H9 (cell line): ENCODE measurements at regions not wholly inside any gene's neighbourhood (a gene's known extent, or its start where the extent isn't known, plus 50 kb on each side); places are given as distances from the start of the nearest gene placed in this dataset.

ENCODE experiments used
- DNase-seq: peaks from one replicate; pipeline ENCODE4 v3.0.0-alpha.2; 2017
- H2AFZ ChIP-seq: one replicate; pipeline ENCODE4 v1.6.1; 2013; ENCODE audit warnings: mild to moderate bottlenecking, low read length, control low read depth, moderate library complexity
- H2AK5ac ChIP-seq: 2 replicates; pipeline ENCODE4 v1.6.1; 2013; ENCODE audit warnings: low read length, control low read depth, mixed read lengths; ENCODE audit not compliant: insufficient read length
- H2BK120ac ChIP-seq: one replicate; pipeline ENCODE4 v1.6.1; 2013; ENCODE audit warnings: low read depth, mild to moderate bottlenecking, low read length, control low read depth, inconsistent platforms; ENCODE audit not compliant: poor library complexity, severe bottlenecking
- H2BK12ac ChIP-seq: 2 replicates; pipeline ENCODE4 v1.6.1; 2013; ENCODE audit warnings: low read length, control low read depth, mixed read lengths, low read depth; ENCODE audit not compliant: insufficient read length
- H2BK15ac ChIP-seq: 2 replicates; pipeline ENCODE4 v1.6.1; 2013; ENCODE audit warnings: low read depth, low read length, control low read depth
- H2BK20ac ChIP-seq: one replicate; pipeline ENCODE4 v1.6.1; 2013; ENCODE audit warnings: low read depth, mild to moderate bottlenecking, low read length, control low read depth, inconsistent platforms; ENCODE audit not compliant: poor library complexity, severe bottlenecking
- H2BK5ac ChIP-seq: 2 replicates; pipeline ENCODE4 v1.6.1; 2013; ENCODE audit warnings: low read length, control low read depth, mixed read lengths; ENCODE audit not compliant: insufficient read length
- H3K14ac ChIP-seq: 2 replicates; pipeline ENCODE4 v1.6.1; 2013; ENCODE audit warnings: low read length, control low read depth; ENCODE audit not compliant: insufficient read depth
- H3K18ac ChIP-seq: 2 replicates; pipeline ENCODE4 v1.6.1; 2013; ENCODE audit warnings: low read depth, mild to moderate bottlenecking, mixed read lengths, low read length, control low read depth; ENCODE audit not compliant: insufficient read length
- H3K23ac ChIP-seq: 2 replicates; pipeline ENCODE4 v1.6.1; 2013; ENCODE audit warnings: low read length, control low read depth, mixed read lengths, low read depth; ENCODE audit not compliant: insufficient read length
- H3K23me2 ChIP-seq: 2 replicates; pipeline ENCODE4 v1.6.1; 2013; ENCODE audit warnings: low read depth, mild to moderate bottlenecking, mixed read lengths, low read length, control low read depth; ENCODE audit not compliant: insufficient read length, poor library complexity, severe bottlenecking
- H3K27ac ChIP-seq: 2 replicates; pipeline ENCODE4 v1.5.1; 2013; ENCODE audit warnings: low read length, control low read depth, mixed read lengths, low read depth; ENCODE audit not compliant: insufficient read length
- H3K27me3 ChIP-seq: 2 replicates; pipeline ENCODE4 v1.6.1; 2013; ENCODE audit warnings: low read length, control low read depth, inconsistent platforms; ENCODE audit not compliant: insufficient read depth
- H3K4ac ChIP-seq: 2 replicates; pipeline ENCODE4 v1.6.1; 2013; ENCODE audit warnings: low read depth, mild to moderate bottlenecking, control low read depth, inconsistent platforms, low read length, moderate library complexity
- H3K4me1 ChIP-seq: 2 replicates; pipeline ENCODE4 v1.6.1; 2013; ENCODE audit warnings: low read length, control low read depth, inconsistent platforms; ENCODE audit not compliant: insufficient read depth
- H3K4me2 ChIP-seq: 2 replicates; pipeline ENCODE4 v1.6.1; 2013; ENCODE audit warnings: low read length, control low read depth, mixed read lengths; ENCODE audit not compliant: insufficient read length, insufficient read depth
- H3K56ac ChIP-seq: 2 replicates; pipeline ENCODE4 v1.6.1; 2013; ENCODE audit warnings: low read depth, mild to moderate bottlenecking, mixed read lengths, low read length, control low read depth; ENCODE audit not compliant: insufficient read length
- H3K79me1 ChIP-seq: 2 replicates; pipeline ENCODE4 v1.6.1; 2013; ENCODE audit warnings: low read depth, mild to moderate bottlenecking, moderate library complexity, low read length, control low read depth, inconsistent platforms; ENCODE audit not compliant: insufficient read depth, poor library complexity, severe bottlenecking
- H3K79me2 ChIP-seq: 2 replicates; pipeline ENCODE4 v1.6.1; 2013; ENCODE audit warnings: low read length, control low read depth, inconsistent platforms; ENCODE audit not compliant: insufficient read depth
- H3K9ac ChIP-seq: 2 replicates; pipeline ENCODE4 v1.6.1; 2013; ENCODE audit warnings: low read length, control low read depth, mixed read lengths; ENCODE audit not compliant: insufficient read length; ENCODE audit errors: extremely low read depth
- H3K9me3 ChIP-seq: one replicate; pipeline ENCODE4 v1.6.1; 2013; ENCODE audit warnings: low read depth, low read length, inconsistent platforms; ENCODE audit not compliant: control insufficient read depth
- H3T11ph ChIP-seq: one replicate; pipeline ENCODE4 v1.6.1; 2013; ENCODE audit warnings: mild to moderate bottlenecking, low read length, control low read depth, inconsistent platforms
- H4K20me1 ChIP-seq: one replicate; pipeline ENCODE4 v1.6.1; 2013; ENCODE audit not compliant: control insufficient read depth, insufficient read length, insufficient read depth
- H4K5ac ChIP-seq: 2 replicates; pipeline ENCODE4 v1.6.1; 2013; ENCODE audit warnings: low read depth, mild to moderate bottlenecking, mixed read lengths, low read length, control low read depth; ENCODE audit not compliant: insufficient read length
- H4K8ac ChIP-seq: replicated peaks from 2 replicates; pipeline ENCODE4 v1.6.1; 2013; ENCODE audit warnings: low read length, control low read depth, mixed read lengths, low read depth; ENCODE audit not compliant: insufficient read length
- H4K91ac ChIP-seq: 2 replicates; pipeline ENCODE4 v1.6.1; 2013; ENCODE audit warnings: low read depth, mild to moderate bottlenecking, moderate library complexity, mixed read lengths, low read length, control low read depth; ENCODE audit not compliant: insufficient read length
- H3K27ac Mint-ChIP-seq, 3 experiments: 2 replicates in 2 of 3; 3 replicates in 1 of 3; pipeline ENCODE4 v1.8.0; 2020 to 2021; ENCODE audit warnings: mixed read lengths in 3 of 3, mild to moderate bottlenecking in 1 of 3, moderate library complexity in 1 of 3
- H3K27me3 Mint-ChIP-seq: 2 replicates; pipeline ENCODE4 v1.8.0; 2021; ENCODE audit warnings: low read depth, mild to moderate bottlenecking, moderate library complexity, mixed read lengths
- H3K36me3 Mint-ChIP-seq, 3 experiments: 2 replicates in 2 of 3; 3 replicates in 1 of 3; pipeline ENCODE4 v1.8.0; 2020 to 2021; ENCODE audit warnings: low read depth in 3 of 3, mixed read lengths in 3 of 3; ENCODE audit not compliant: insufficient read depth in 1 of 3
- H3K4me1 Mint-ChIP-seq, 2 experiments: 2 replicates each; pipeline ENCODE4 v1.8.0; 2020; ENCODE audit warnings: mixed read lengths in 2 of 2
- H3K4me3 Mint-ChIP-seq, 2 experiments: 2 replicates in 1 of 2; 3 replicates in 1 of 2; pipeline ENCODE4 v1.8.0; 2020 to 2021; ENCODE audit warnings: mild to moderate bottlenecking in 2 of 2, mixed read lengths in 2 of 2, moderate library complexity in 1 of 2
- H3K9me3 Mint-ChIP-seq, 2 experiments: 2 replicates in 1 of 2; 3 replicates in 1 of 2; pipeline ENCODE4 v1.8.0; 2020; ENCODE audit warnings: mild to moderate bottlenecking in 2 of 2, mixed read lengths in 2 of 2, moderate library complexity in 1 of 2
- CTCF ChIP-seq: fragments of 200-600 bp; sonication (generic); conservative IDR thresholded peaks from 3 replicates; pipeline ENCODE4 v1.8.0; 2021; ENCODE audit warnings: antibody characterized with exemption, mild to moderate bottlenecking
- WGBS: extraction: QIAGEN DNeasy Blood & Tissue Kit; methylation state at CpG from one replicate; pipeline ENCODE4 v1.1.7; 2013; ENCODE audit warnings: missing lambda C conversion rate, low lambda C conversion rate, mixed read lengths; ENCODE audit not compliant: insufficient read length; ENCODE audit errors: extremely low coverage; 5-methylcytosine and 5-hydroxymethylcytosine counted together

DNA sequence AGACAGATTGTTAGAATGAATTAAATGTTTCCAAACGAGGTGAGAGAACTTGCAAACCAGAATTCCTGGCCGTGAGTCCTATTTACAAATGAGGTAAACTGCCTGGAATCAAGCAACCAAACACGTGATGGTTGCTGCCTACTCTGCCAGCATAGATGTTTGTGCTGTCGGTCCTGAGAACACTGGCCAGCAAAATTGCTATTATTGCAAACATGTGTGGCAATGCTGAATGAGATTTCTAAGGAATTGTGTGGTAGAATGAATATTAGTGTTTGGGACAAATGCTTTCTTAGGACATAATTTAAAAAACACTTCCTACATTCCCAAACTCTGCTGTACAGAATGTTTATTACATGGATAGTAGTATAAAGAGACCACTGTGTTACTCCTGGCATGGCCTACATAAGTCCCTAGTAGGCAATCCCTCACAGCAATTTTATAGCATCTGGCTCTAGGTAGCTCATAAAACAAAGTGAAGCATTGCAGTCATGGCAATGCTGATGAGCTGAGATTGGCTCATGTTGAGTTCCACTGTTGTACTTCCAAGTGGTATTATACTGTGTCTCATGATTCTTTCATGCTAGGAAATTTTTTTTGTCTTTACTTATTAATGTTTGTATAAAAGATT, 605.2 kb upstream of the EPHA5 start:
- no peaks in the 10 kb centered on the region for H3K79me1 ChIP-seq
- H3K9ac ChIP-seq: no peak overlapping the region
- no peak overlapping the region for H2BK5ac ChIP-seq
- H4K8ac ChIP-seq: no peak overlapping the region
- DNase-seq: no peak
- Mint-ChIP-seq H3K4me3 (no peak overlapping the region), H3K9me3 (peaks cover 9 to 13% of the 10 kb centered on the region in 2 experiments), H3K36me3 (peaks cover under 1 to 11% (median 4%) of the 10 kb centered on the region in 3 experiments; a peak in 4 of 7 replicates), H3K27ac (no peak overlapping the region), H3K4me1 (peaks cover 0 to 2% of the 10 kb centered on the region in 2 experiments; a peak in 1 of 4 replicates), H3K27me3 (no peaks in the 10 kb centered on the region)
- no peaks in the 10 kb centered on the region for H3K23me2 ChIP-seq
- H3K4me2 ChIP-seq: no peak overlapping the region
- H3K9me3 ChIP-seq: no peaks in the 10 kb centered on the region
- TF ChIP-seq CTCF: no peak
- no peaks in the 10 kb centered on the region for H4K20me1 ChIP-seq
- H2AK5ac ChIP-seq: no peak overlapping the region
- no peak overlapping the region for H3K27ac ChIP-seq
- H3K4me1 ChIP-seq: no peaks in the 10 kb centered on the region
- no peak overlapping the region for H3K23ac ChIP-seq
- H3K18ac ChIP-seq: no peak overlapping the region
- H4K5ac ChIP-seq: no peak overlapping the region
- no peak overlapping the region for H4K91ac ChIP-seq
- no peaks in the 10 kb centered on the region for H3K27me3 ChIP-seq
- no peak overlapping the region for H3K14ac ChIP-seq
- H2BK12ac ChIP-seq: no peak overlapping the region
- no peak overlapping the region for H3K56ac ChIP-seq
- no CpG with 5 or more reads among the region's 4 CpGs for WGBS
- no peak overlapping the region for H2BK120ac ChIP-seq
- H3T11ph ChIP-seq: no peak overlapping the region
- no peak overlapping the region for H2AFZ ChIP-seq
- H2BK20ac ChIP-seq: no peak overlapping the region
- no peak overlapping the region for H2BK15ac ChIP-seq
- no peak overlapping the region for H3K4ac ChIP-seq
- no peaks in the 10 kb centered on the region for H3K79me2 ChIP-seq
